ENCODE measurements at regions not wholly inside any gene's neighbourhood (a gene's known extent, or its start where the extent isn't known, plus 50 kb on each side); places are given as distances from the start of the nearest gene placed in this dataset.

- CTCF ChIA-PET = no interaction called here
- no peak for FAIRE-seq
- H2AFZ ChIP-seq (ENCODE audit: control insufficient read depth, low read depth, low read length) = no peak overlapping the region
Observed at GRCh38 chr6:67663105-67663895, 971.8 kb upstream of the ADGRB3 start.

More at GRCh38 chr6:67663105-67663895, 971.8 kb upstream of the ADGRB3 start:
- Histone ChIP-seq H3K36me3 (ENCODE audit: control insufficient read depth in 2 of 2, insufficient read depth in 2 of 2, low read length in 1 of 2) (no peaks in the 10 kb centered on the region), H3K9me3 (replicated peaks; ENCODE audit: control insufficient read depth, insufficient read depth, low read length) (no peaks in the 10 kb centered on the region), H3K27ac (ENCODE audit: control insufficient read depth, insufficient read depth) (no peak overlapping the region), H3K27me3 (replicated peaks in 1 of 2; ENCODE audit: control insufficient read depth in 2 of 2, insufficient read depth in 2 of 2, low read length in 1 of 2) (no peaks in the 10 kb centered on the region), H4K20me1 (ENCODE audit: control insufficient read depth, insufficient read depth) (no peaks in the 10 kb centered on the region), H3K9ac (ENCODE audit: control insufficient read depth, insufficient read depth, low read length) (no peak overlapping the region), H3K4me1 (ENCODE audit: control insufficient read depth, insufficient read depth, low read length) (no peaks in the 10 kb centered on the region), H3K79me2 (ENCODE audit: control insufficient read depth, insufficient read depth, low read length) (no peaks in the 10 kb centered on the region), H3K4me2 (ENCODE audit: control insufficient read depth, insufficient read depth) (no peak overlapping the region), H3K4me3 (no peak overlapping the region)
- in situ Hi-C loops (cut with MboI) (no loop called here), intact Hi-C loops (cut with micrococcal nuclease; ENCODE audit: unreplicated experiment) (no loop called here)
- SMC1A ChIA-PET (ENCODE audit: uncharacterized antibody, unreplicated experiment) = interaction anchor here (1.0 kb wide), 2 partner anchors 9 to 110 kb away, joined by 3 to 4 read pairs; no protein-coding TSS in a partner anchor
- 34% methylated on average over 11 of the region's 11 CpGs for WGBS (ENCODE audit: insufficient coverage, insufficient replicate concordance, low lambda C conversion rate, missing lambda C conversion rate)
- RAD21 ChIA-PET (ENCODE audit: unreplicated experiment) = no interaction called here
- no TSS peak for BruUV-seq (replicated peaks)
- ATAC-seq = no peak
- TF ChIP-seq ZBED1 (IDR thresholded peaks at IDR 0.05; ENCODE audit: borderline replicate concordance) = no peak
- TF ChIP-seq CTCF (IDR thresholded peaks at IDR 0.05 in 2 of 3, conservative IDR thresholded peaks at IDR 0.05 in 1 of 3; ENCODE audit: control insufficient read depth in 2 of 3, extremely low read depth in 1 of 3, insufficient read depth in 1 of 3, low read depth in 3 of 3, low read length in 3 of 3) = no peak
- no peak for TF ChIP-seq USF2 (IDR thresholded peaks at IDR 0.05; ENCODE audit: borderline replicate concordance, low read depth, low read length)
- TF ChIP-seq ZNF217 (IDR thresholded peaks at IDR 0.05) = no peak
- TF ChIP-seq ETV6 (conservative IDR thresholded peaks at IDR 0.05 in 1 of 2, IDR thresholded peaks at IDR 0.05 in 1 of 2; ENCODE audit: borderline replicate concordance in 1 of 2, low read depth in 1 of 2) = no peak
- no peak for TF ChIP-seq EP300 (IDR thresholded peaks at IDR 0.05; ENCODE audit: borderline replicate concordance in 1 of 2, control insufficient read depth in 1 of 2, low read depth in 2 of 2, low read length in 2 of 2)
- TF ChIP-seq ZNF24 (IDR thresholded peaks at IDR 0.05) = no peak
- no peak for TF ChIP-seq EGR1 (IDR thresholded peaks at IDR 0.05; ENCODE audit: borderline replicate concordance in 1 of 2, low read depth in 2 of 2, low read length in 2 of 2)
- TF ChIP-seq ZNF274 (IDR thresholded peaks at IDR 0.05; ENCODE audit: insufficient read depth, insufficient read length) = no peak
- TF ChIP-seq HDAC2 (IDR thresholded peaks at IDR 0.05) = no peak
- no peak for DNase-seq (ENCODE audit: low read depth, low spot score)
- POLR2A ChIA-PET = no interaction called here
